SK-N-DZ (cell line): ENCODE measurements at regions not wholly inside any gene's neighbourhood (a gene's known extent, or its start where the extent isn't known, plus 50 kb on each side); places are given as distances from the start of the nearest gene placed in this dataset.
"Not testable (repeated sequence)": the region's sequence is repeated elsewhere in the genome, so short reads cannot be mapped to it uniquely, and the experiment has no call there.

ENCODE experiments used
- DNase-seq: peaks from one replicate; pipeline ENCODE4 v3.0.0-alpha.2; 2015; ENCODE audit warnings: low spot score

- not testable (repeated sequence) for DNase-seq
These were observed 64.8 kb downstream of the B4GALT7 start for GRCh38 chr5:177664737-177665136.

GRCh38 chr5:177665172-177665571 is 65.2 kb downstream of the B4GALT7 start:
- DNase-seq = not testable (repeated sequence)

DNA sequence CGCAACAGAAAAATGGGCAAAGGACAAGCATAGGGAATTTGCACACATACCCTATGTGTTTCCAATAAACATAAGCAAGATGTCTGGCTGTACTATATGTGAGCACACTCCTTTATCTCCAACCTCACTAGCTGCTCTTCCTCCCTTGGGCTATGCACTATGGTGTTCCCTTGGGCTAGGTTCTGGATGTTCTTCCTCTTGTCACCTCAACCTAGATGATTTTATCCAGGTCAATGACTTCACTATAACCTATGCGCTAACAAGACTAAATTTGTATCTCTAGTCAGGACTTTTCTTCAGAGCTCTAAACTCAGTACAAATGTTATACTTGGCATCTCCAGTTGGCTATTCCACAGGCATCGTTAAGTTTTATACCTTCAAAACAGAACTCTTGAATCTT is 66.0 kb downstream of the B4GALT7 start:
- DNase-seq = not testable (repeated sequence)

- DNase-seq = not testable (repeated sequence)
These were observed 71.3 kb downstream of the B4GALT7 start for GRCh38 chr5:177671035-177671754.

DNA sequence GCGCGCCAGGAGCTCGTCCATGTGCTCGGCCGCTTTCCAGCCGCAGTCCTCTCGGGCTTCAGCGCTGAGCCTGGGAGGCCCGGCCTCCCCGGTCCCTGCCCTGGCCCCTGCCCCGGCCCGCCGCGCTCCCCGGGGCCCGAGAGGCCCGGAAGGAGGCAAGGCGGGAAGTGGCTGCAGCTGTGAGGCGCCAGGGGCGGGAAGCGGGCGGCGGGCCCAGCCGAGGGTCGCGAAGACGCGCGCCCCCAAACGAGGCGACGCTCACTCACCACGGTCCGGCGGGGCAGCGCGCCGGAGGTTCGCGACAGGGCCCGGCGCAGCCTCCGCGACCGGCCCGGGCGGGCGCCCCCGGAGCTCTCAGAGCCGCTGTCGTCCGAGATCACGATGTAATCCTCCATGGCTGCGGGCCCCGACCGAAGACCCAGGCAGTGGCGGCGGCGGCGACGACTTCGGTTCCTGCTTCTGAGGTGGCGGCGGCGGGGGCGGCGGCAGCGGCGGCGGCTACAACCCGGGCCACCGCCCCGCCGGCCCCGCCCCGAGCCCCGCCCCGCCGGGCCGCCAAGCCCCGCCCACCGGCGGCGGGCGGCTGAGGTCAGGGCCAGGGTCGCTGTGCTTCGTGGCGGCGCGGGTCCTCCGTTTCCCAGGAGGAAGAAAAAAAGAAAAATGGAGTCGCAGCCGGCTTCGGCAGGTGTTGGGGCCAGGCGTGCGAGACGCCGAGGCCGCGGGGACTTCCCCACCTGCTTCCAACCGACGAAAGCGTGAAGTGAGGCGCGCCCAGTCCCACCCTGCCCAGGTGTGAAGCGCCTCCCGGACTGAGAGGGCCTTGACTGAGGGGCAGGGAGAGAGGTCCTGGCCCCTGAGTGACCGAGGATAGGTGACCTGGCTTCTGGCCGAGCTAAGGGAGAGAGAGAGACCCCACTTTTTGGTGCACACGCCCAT is 72.1 kb downstream of the B4GALT7 start:
- peak; percentile 27 for DNase-seq
